Lung (tissue), 11 donors: ENCODE measurements at regions not wholly inside any gene's neighbourhood (a gene's known extent, or its start where the extent isn't known, plus 50 kb on each side); places are given as distances from the start of the nearest gene placed in this dataset.

ENCODE experiments used
- ATAC-seq: fragments of 200-7000 bp; cut with Tn5 transposase; one replicate; pipeline ENCODE4 v1.9.1; 2020; ENCODE audit warnings: moderate number of reproducible peaks; ENCODE audit not compliant: insufficient read depth, low FRiP score
- DNase-seq, 3 donors: peaks; one replicate each; pipeline ENCODE4 v3.0.0-alpha.2; 2013 to 2017
- H3K27ac ChIP-seq, 2 donors: one replicate each; pipeline ENCODE4 v1.5.1; 2013; ENCODE audit warnings: mild to moderate bottlenecking in 2 of 2, moderate library complexity in 2 of 2, control low read depth in 1 of 2, inconsistent platforms in 1 of 2, low read depth in 1 of 2, low read length in 1 of 2
- H3K27me3 ChIP-seq, 3 donors: one replicate each; pipeline ENCODE4 v1.5.1; 2013; ENCODE audit warnings: low read length in 2 of 3; ENCODE audit not compliant: control insufficient read depth in 3 of 3, insufficient read depth in 3 of 3
- H3K36me3 ChIP-seq, 4 donors: one replicate each; pipeline ENCODE4 v1.5.1; 2013; ENCODE audit warnings: low read length in 4 of 4, mild to moderate bottlenecking in 1 of 4, moderate library complexity in 1 of 4; ENCODE audit not compliant: control insufficient read depth in 4 of 4, insufficient read depth in 4 of 4
- H3K4me1 ChIP-seq, 5 donors: one replicate each; pipeline ENCODE4 v1.5.1; 2013; ENCODE audit warnings: low read length in 5 of 5, mild to moderate bottlenecking in 2 of 5, moderate library complexity in 1 of 5; ENCODE audit not compliant: control insufficient read depth in 5 of 5, insufficient read depth in 5 of 5
- H3K4me3 ChIP-seq: one replicate; pipeline ENCODE4 v1.5.1; 2013; ENCODE audit warnings: mild to moderate bottlenecking, control low read depth, moderate library complexity
- H3K9ac ChIP-seq, 2 donors: one replicate each; pipeline ENCODE4 v1.5.1; 2013; ENCODE audit warnings: low read length in 2 of 2, control low read depth in 1 of 2; ENCODE audit not compliant: insufficient read depth in 1 of 2
- H3K9me3 ChIP-seq, 4 donors: one replicate each; pipeline ENCODE4 v1.5.1; 2013; ENCODE audit warnings: low read length in 3 of 4, mild to moderate bottlenecking in 1 of 4, moderate library complexity in 1 of 4; ENCODE audit not compliant: control insufficient read depth in 4 of 4, insufficient read depth in 3 of 4
- CTCF ChIP-seq: IDR thresholded peaks from 2 replicates; pipeline ENCODE4 v1.5.1; 2012; ENCODE audit warnings: mild to moderate bottlenecking; ENCODE audit errors: control extremely low read depth, extremely low read depth
- WGBS, 2 donors: extraction: QIAGEN DNeasy Blood & Tissue Kit; methylation state at CpG; one replicate each; pipeline ENCODE4 v1.1.7; 2013; 5-methylcytosine and 5-hydroxymethylcytosine counted together
- donor health status: control.
- donor health status: control.
- donor health status: Bipolar disorder and iron deficiency.
- donor health status: healthy.
- donor health status: DM: yes; HTN: yes; CAD: no.

- no peak for ATAC-seq
- TF ChIP-seq CTCF: no peak
Measured at GRCh38 chrX:147827070-147827469, 84.6 kb upstream of the FMR1 start.

GRCh38 chrX:147828719-147829118 is 83.0 kb upstream of the FMR1 start:
- 85 to 99% methylated on average over 14 to 16 of the region's 16 CpGs for WGBS, 2 donors
- Histone ChIP-seq H3K4me1 (peaks cover 0 to 2% (median 0%) of the 10 kb centered on the region in 5 donors), H3K27ac (no peak overlapping the region), H3K27me3 (no peaks in the 10 kb centered on the region), H3K36me3 (no peaks in the 10 kb centered on the region), H3K9me3 (peaks cover 0 to 5% (median 0%) of the 10 kb centered on the region in 4 donors), H3K4me3 (no peak overlapping the region), H3K9ac (no peak overlapping the region)
- TF ChIP-seq CTCF: no peak
- no peak for ATAC-seq
- no peak for DNase-seq

More at GRCh38 chrX:147827070-147827469, 84.6 kb upstream of the FMR1 start:
- Histone ChIP-seq H3K9ac (no peak overlapping the region), H3K4me3 (no peak overlapping the region), H3K9me3 (peaks cover 0 to 5% (median 0%) of the 10 kb centered on the region in 4 donors), H3K4me1 (peaks cover 0 to 2% (median 0%) of the 10 kb centered on the region in 5 donors), H3K27ac (no peak overlapping the region), H3K27me3 (no peaks in the 10 kb centered on the region), H3K36me3 (no peaks in the 10 kb centered on the region)
- DNase-seq: no peak
- 61 to 78% methylated on average over 3 of the region's 3 CpGs for WGBS, 2 donors

- no peak for TF ChIP-seq CTCF
- H3K36me3 ChIP-seq: no peaks in the 10 kb centered on the region
- H3K27me3 ChIP-seq: no peaks in the 10 kb centered on the region
- H3K4me3 ChIP-seq: no peak overlapping the region
- ATAC-seq: no peak
- H3K9me3 ChIP-seq: peaks cover 0 to 5% (median 0%) of the 10 kb centered on the region in 4 donors
- DNase-seq: no peak
- no peak overlapping the region for H3K9ac ChIP-seq
- no peak overlapping the region for H3K27ac ChIP-seq
- 43 to 63% methylated on average over 2 of the region's 2 CpGs for WGBS, 2 donors
- peaks cover 0 to 2% (median 0%) of the 10 kb centered on the region in 5 donors for H3K4me1 ChIP-seq
Measured at GRCh38 chrX:147832707-147833348, 78.9 kb upstream of the FMR1 start.
